ENCODE measurements at regions not wholly inside any gene's neighbourhood (a gene's known extent, or its start where the extent isn't known, plus 50 kb on each side); places are given as distances from the start of the nearest gene placed in this dataset.

DNA sequence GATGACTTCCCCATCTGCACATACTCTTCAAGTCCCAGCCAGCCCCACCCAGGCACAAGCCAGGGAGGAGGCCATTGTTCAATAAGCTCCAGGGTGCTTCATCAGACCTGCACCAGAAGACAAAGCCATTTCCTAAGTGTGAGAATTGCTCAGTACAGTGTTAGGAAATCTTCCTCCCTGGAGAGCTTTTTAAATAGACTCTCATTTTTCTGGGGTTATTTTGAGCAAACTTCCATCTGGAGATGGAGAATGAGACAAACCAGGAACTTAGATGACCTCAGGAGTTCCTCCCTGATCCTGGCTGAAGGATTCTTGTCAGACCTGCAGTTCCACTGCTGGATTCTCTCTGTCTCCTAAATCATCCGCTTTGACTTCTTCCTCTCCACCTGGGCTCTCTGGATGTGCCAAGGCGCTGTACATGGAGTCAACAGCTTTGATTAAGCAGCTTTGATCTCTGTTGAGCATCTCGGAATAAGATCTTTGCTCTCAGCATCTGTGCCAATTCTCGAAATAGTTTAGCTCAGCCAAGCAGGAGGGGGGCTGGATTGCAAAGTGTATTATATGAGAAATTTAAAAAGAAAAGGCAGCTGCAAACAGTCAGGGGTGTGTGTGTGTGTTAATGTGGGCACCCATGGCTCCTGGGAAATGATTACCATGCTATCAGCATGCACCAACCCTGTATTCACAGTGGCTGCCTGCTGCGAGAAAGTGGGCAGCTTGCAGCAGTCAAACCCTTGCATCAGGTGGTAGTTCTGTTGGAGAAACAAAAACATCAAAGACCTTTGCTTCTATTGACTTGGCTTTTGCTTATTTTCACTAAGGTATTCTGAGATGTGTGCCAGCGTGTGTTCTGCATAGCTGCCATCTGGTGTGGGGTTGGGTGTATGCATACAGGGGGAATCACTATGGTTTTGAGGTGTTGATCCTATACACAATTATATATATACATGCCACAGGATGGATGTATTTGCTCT, 70.2 kb upstream of the NAV2 start:
- TF ChIP-seq, protein P1, sequence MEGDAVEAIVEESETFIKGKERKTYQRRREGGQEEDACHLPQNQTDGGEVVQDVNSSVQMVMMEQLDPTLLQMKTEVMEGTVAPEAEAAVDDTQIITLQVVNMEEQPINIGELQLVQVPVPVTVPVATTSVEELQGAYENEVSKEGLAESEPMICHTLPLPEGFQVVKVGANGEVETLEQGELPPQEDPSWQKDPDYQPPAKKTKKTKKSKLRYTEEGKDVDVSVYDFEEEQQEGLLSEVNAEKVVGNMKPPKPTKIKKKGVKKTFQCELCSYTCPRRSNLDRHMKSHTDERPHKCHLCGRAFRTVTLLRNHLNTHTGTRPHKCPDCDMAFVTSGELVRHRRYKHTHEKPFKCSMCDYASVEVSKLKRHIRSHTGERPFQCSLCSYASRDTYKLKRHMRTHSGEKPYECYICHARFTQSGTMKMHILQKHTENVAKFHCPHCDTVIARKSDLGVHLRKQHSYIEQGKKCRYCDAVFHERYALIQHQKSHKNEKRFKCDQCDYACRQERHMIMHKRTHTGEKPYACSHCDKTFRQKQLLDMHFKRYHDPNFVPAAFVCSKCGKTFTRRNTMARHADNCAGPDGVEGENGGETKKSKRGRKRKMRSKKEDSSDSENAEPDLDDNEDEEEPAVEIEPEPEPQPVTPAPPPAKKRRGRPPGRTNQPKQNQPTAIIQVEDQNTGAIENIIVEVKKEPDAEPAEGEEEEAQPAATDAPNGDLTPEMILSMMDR (conservative IDR thresholded peaks at IDR 0.05; ENCODE audit: low read depth, low read length) = no peak
- TF ChIP-seq EZH2 (IDR thresholded peaks at IDR 0.05; ENCODE audit: borderline replicate concordance, low read depth, low read length, poor library complexity, severe bottlenecking) = no peak

All from A673 (cell line).